Occipital lobe (tissue), 1 donor: ENCODE measurements at regions not wholly inside any gene's neighbourhood (a gene's known extent, or its start where the extent isn't known, plus 50 kb on each side); places are given as distances from the start of the nearest gene placed in this dataset.

ENCODE experiments used
- DNase-seq: peaks from one replicate; lab custom pipeline; 2025; lab: John Stamatoyannopoulos, UW

DNA sequence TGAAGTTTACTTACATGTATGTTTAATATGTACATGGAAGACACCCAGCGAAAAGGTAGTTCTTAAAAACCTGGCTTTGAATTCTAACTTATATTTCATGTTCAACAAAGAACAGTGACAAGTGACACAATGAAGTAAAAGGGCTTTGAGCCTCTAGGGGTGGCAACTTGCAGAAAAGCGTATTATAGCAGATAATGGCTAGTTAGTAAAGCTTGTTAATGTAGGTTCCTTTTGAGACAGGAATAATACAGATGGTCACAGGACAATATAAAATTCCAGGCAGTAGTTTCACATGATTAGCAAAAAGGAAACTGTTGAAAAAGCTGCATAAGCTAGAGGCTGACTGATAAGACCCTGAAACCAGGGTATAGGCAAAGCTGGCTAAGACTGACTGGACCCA lies 132.4 kb upstream of the FTMT start:
- no peak for DNase-seq

DNA sequence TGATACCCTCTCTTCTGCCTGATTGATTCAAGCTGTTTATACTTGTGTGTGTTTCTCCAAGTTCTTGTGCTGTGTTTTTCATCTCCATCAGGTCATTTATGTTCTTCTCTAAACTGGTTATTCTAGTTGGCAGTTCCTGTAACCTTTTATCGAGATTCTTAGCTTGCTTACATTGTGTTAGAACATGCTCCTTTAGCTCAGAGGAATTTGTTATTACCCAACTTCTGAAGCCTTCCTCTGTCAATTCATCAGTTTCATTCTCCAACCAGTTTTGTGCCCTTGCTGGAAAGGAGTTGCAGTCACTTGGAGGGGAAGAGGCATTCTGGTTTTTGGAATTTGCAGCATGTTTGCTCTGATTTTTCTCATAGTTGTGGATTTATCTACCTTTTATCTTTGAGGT lies 126.2 kb upstream of the FTMT start:
- no peak for DNase-seq

DNA sequence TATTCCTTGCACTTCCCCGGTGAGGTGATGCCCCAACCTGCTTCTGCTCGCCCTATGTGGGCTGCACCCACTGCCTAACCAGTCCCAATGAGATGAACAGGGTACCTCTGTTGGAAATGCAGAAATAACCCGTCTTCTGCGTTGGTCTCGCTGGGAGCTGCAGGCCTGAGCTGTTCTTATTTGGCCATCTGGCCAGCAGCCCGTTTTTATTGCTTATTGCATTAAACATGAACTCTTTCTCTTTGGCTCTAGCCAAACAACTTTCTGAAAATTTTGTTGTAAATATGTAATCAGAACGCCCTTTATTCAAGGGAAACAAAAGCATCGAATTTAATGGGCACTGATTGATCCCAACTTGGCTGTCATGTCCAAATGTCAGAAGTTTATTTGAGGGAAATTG lies 124.7 kb upstream of the FTMT start:
- no peak for DNase-seq

DNA sequence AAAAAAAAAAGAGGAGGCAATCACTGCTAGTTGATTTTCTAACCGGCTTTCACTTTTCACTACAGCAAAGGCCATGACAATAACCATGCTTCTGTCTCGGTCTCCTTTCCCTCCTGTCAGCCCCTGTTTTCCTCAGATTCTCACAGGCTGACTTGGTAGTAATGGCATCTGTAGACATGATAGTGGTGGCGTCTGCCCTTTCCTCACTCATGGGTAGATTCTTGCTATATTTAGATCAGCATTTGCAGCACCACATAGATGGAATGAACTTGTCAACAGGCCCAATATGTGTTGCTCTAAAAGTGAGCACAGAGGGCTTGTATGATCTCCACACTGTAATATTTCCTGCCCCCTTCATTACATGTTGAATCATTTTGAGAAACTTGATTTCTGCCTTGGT lies 120.3 kb upstream of the FTMT start:
- no peak for DNase-seq

DNA sequence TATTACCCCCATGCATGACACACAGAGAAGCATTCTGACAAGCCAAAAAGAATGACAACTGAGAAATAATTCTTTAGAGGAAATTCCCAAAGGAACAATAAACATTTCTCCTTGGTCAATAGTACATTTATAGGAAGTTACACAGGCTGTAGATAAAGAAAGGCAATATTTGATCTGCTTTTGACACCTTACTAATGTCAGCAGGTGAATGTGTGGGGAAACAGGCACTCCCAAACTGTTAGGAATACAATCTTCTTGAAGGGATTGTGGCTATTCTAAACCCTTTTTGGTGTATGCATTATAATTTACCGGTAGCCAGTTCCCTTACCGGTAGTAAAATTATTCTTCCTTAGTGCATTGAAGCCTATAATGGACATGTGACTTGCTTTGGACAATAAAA lies 116.1 kb upstream of the FTMT start:
- DNase-seq = no peak

DNA sequence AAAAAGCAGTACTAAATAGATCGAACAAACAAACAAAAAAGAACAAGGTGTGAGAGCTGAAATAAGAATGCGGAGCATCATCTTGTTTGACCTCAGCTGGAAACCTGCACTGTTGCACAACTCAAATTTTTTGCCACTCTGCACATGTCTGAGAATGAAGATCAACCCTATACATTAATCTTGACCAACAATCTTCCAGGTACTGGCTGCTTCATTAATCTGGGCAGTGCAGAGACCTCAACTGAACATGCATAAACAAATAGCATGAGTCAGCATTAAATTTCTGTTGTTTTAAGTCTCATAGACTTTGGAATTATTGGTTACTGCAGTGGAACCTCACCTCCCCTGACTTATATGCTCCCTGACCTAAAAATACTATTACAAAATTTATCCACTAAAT lies 114.6 kb upstream of the FTMT start:
- DNase-seq = no peak

DNA sequence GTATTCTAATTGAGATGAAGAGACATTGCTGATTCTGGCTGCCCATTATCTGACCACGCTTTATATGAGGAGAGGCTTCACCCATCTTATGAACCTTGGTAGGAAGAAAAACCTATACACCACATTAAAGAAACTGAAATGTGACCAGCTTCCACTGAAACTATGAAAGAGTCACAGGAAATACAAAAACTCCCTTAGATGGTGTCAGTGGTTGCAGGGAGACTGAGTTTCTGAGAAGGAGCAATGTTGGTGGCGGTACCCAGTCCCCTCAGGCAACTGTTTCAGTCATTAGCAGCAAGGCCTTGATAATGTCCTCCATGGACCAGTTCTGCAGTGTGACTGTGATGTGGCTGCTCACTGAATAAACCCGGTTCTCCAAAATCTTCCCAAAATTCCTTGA lies 110.5 kb upstream of the FTMT start:
- DNase-seq = no peak

DNA sequence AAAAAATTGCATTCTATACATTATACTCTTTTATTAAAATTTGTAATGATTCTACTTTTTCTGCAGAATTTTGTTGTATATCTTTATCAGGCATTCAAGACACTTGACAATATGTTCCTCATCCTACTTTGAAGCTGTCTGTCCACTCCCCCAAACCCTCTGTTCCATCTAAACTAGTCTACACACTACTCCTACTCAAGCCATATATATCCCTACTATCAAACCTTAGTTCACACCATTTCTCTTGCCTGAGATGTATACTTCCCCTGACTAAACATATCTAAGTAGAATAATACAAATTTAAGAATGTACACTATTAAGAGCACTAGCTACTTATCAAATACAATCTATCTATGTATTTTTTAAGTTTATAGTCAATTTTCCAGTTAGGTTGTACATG lies 107.1 kb upstream of the FTMT start:
- DNase-seq = no peak

DNA sequence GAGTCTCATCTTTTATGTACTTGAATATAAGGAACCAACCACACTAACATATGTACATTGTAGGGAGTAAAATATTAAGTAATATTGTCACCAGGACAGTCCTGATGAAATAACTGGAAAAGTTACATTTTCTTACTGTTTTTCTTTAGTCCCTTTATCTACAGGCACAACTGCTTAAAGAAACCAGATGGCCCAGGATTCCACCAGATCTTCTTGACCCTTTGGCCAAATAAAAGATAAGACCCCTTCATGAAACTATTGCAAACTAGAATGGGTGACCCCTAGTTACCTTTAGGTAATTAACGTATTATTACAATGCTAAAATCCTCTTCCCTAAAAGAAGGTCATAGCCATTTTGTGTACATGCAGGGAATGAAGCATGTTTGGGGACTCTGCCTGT lies 106.3 kb upstream of the FTMT start:
- DNase-seq = no peak

DNA sequence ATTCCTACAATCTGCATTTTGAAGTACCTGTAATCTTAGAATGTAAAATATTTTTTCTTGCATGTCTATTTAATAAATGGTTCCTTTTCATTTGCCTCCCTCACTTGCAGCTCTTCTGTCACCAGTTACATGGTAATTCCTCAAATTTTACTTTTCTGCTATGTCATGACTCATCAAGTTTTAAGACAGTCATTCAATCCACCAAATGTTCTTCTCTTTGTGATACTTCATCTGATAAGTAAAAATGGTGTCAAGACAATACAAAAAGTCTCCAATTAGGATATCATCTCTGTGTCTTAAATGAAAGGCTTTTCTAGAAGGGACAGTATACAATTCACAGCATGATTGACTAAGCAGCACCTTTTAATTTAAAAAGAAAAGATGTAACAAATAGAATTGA lies 104.9 kb upstream of the FTMT start:
- DNase-seq = no peak

DNA sequence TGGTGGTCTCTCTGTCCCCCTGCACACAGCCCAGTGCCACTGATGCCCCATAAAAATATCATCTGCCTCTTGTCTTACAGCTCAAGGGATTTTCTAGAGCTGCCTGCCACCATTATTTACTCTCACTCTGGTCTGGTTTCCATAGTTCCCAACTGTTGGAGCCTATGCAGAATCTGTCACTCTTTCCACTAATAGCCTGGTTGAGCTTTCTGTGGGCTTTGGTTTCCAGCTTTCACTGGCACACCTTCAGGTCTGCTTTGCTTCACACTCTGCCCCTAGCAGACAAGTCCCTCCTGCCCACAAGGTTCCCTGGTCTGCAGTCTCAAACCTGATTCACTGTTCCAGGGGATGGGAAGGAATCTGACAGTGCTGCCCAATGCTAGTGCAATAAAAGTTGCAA lies 103.0 kb upstream of the FTMT start:
- no peak for DNase-seq

DNA sequence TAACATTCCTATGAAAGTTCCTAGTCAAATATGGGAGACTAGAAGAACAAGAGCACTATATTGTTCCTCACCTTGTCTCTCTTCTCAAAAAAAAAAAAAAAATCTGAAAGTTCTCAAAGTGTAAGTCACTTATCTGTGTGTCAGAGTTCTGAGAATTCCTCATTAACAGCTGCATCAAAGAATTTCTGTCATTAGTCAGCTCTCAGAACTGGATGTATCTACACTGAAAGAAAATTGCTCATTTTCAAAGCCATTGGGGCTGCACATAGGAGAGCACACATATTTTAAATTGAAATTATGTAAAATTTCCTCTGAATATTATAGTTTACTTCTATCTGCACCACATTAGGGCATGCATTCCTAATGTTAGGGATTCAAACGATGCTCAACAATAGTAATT lies 99.5 kb upstream of the FTMT start:
- DNase-seq = no peak

DNA sequence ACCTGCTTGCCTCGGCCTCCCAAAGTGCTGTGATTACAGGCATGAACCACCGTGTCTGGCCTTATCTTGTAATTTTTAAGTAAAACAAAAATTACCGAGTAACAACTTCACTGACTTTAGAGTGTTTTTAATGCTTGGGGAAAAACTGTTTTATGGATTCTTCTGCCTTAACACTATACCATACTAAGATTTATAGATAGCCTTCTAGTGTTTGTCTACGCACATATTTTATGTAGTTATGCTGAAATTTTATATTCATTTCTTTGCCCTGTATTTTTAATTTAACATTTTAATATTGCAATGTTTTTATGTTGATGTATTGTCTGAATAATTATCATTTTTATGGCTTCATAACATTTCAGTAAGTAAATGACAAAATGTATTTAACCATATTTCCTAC lies 96.4 kb upstream of the FTMT start:
- DNase-seq = no peak

DNA sequence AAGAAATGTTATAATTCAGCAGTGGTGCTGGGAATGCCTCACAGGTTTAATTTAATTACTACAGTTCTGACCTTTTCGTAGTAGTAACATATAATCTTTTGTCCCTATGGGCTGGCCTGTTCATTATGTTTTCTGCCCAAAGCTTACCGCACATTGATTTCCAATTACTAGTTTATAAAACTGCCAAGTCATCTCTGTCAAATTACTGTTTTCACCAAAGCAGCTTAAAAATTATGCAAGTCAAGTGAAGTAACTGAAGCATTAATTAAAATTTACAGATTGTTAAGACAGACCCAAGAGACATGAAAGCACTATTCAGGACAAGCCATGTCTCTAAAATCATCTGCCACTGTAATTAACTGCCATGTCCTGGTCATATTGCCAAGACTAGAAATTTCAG lies 93.9 kb upstream of the FTMT start:
- no peak for DNase-seq

DNA sequence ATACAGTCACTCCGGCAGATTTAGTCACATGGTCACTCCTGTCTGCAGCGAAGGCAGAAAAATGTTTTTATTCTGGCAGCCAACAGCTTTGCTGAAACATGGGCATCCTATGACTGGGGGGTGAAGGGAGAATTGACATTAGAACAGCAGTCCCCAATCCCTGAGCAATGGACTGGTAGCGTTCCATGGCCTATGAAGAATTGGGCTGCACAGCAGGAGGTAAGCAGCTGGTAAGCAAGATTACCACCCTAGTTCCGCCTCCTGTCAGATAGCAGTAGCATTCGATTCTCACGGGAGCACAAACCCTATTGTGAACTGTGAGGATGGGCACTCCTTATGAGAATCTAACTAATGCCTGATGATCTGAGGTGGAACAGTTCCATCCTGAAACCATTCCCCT lies 93.1 kb upstream of the FTMT start:
- DNase-seq = no peak

DNA sequence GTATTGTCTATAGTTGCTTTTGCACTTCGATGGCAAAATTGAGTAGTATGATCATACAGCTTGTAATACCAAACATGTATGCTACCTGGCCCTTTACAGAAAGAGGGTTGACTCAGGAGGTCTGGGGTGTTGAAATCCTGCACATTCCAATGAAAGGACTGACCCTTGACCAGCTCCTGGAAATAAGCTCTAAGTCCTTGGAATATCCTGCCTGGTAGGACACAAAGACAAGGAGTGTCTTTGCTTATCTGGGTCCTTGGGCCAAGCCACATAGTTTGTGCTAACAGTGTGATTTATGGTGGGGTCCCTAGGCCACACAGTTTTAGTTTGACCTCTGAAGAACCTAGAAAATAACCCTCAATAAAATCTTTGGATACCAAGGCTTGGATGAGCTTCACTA lies 89.3 kb upstream of the FTMT start:
- no peak for DNase-seq

DNA sequence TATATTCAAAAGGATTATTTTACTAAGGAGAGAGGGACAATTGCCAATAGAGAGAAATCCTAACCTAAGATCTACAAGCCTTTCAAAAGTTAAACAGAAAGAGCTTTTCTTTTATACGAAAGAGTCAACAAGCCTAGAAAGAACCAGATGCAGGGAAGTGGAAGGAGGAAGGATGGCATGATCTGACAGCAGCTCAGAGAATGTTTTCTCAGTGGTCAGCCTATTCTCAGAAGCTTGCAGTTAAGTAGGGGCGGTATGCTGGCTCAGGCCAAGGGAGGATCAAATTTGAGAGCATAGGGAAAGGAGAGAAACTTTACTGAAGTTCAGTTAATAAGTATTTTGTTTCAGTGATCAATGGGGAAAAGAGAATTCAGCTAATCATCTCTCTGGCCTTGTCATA lies 88.0 kb upstream of the FTMT start:
- no peak for DNase-seq

DNA sequence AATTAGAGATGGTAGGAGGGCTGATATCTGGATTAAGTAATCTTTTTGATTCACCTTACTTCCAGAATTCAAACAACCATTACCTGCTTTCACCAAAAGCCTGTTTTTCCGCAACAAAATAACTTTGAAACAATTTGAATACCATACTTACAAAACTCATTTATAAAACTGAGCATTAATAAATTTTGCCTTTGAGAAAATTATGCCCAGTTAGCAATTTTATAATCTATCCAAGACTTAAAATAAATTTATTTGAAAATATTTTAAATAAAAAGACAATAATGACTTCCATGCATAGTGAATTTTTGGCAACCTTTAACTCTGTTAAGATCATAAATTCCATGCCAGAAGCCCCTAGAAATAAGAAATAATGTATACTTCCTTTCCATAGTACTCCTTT lies 71.3 kb upstream of the FTMT start:
- DNase-seq = no peak

DNA sequence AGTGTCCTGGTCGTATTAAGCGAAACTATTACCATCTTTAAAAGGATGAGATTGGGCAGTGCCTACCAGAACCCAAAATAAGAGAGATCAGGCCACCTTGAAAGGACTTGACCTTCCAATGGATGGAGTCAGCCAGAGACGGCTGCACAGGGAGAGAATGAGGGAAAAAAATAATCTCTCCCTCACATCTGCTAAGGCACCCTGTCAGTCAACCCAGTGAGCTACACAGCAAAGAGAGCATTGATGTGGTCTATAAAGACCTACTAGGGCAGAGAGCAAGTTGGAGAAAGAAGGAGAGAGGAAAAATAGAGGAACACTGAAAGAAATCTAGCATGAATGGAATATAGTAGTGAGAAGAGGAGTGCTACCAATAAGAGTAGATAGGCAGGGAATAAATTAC lies 68.0 kb upstream of the FTMT start:
- DNase-seq = no peak

DNA sequence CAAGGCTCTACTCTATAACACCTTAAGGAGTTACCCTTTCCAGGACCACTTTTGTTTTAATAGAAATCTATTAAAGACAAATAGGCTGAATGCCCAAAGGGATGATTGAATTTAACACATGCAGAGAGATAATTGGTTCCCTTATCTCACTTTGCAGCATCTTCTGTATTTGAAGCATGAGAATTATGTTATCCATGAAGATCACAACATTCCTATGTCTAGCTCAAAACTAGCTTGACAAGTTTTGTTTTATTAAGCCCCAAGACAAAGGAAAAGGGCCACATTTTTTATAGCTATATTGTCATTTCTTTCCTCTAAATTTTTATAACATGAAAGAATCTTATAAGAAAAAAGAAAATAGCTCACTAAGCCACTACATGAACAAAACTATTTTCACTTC lies 57.9 kb upstream of the FTMT start:
- DNase-seq = no peak

DNA sequence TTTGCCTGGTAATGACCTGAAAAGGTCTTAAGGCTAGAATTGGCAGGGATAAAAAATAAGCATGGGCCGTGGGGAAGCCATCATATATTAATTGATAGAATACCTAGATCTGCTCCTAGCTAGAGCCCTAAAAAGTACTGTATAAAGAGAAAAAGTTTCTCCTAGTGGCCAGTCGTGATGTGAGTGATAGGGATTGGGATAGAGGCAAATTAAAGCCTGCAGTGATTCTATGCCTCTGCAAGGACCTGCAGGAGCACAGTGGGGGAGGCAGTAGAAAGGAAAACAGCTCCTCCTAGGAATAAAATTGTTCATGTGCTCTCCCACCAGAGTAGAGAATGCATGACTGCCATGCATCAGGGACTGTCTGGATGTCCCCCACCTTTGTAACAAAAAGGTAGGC lies 56.2 kb upstream of the FTMT start:
- DNase-seq = no peak

DNA sequence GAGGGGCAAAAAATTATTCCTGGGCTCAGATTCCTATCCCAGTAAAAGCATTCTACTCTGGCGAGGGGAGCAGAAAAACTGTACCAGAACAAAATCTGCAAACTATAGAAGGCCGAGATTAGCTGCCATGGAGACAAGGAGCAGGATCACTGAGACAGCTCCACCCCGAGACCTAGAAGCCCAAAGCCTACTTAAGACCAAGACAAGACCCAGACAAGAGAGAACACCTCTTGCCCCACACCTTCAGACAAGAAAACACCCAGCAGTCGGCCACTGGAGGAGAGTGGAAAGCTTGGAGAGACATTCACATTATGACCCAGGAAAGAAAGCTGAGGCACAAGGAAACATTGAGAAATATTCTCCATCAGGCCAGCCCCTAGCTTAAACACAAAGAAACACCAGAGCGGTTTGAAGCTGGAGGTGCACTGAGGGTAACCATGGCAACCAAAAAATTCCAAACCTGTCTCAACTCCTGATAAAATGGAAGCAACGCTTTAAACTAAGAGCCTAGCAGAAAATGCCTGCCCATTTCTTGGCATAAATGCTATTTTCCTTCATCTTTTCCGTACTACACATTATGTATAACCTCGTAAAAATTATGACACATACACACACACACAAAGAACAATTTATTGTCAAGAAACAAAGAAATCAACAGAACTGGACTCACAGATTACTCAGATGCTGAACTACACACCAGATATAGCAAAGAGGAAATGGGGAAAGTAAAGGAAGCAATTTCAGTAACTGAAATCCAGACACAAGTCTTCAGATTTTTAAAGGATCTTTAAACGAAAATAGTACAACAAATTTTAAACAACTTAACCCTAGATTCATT lies 53.8 kb upstream of the FTMT start:
- DNase-seq = no peak
